VCaP (cell line): ENCODE measurements at regions not wholly inside any gene's neighbourhood (a gene's known extent, or its start where the extent isn't known, plus 50 kb on each side); places are given as distances from the start of the nearest gene placed in this dataset.

ENCODE experiments used
- H3K27ac ChIP-seq: fragments of 450-650 bp; 2 replicates; pipeline ENCODE4 v1.5.1; 2017
- CTCF ChIP-seq: fragments of 450-650 bp; conservative IDR thresholded peaks from 2 replicates; pipeline ENCODE4 v1.5.1; 2017; ENCODE audit warnings: mild to moderate bottlenecking, moderate library complexity

- TF ChIP-seq CTCF, result no peak
- H3K27ac ChIP-seq, result peak overlapping the region; percentile 35
Measured at GRCh38 chr17:43326490-43327275, 72.1 kb upstream of the ARL4D start.

GRCh38 chr17:43324205-43324893, 74.4 kb upstream of the ARL4D start:
- no peak for TF ChIP-seq CTCF
- no peak overlapping the region for H3K27ac ChIP-seq

GRCh38 chr17:43319293-43320124, 79.3 kb upstream of the ARL4D start:
- no peak for TF ChIP-seq CTCF
- H3K27ac ChIP-seq, result no peak overlapping the region

GRCh38 chr17:43316522-43317142, 82.2 kb upstream of the ARL4D start:
- TF ChIP-seq CTCF, result no peak
- H3K27ac ChIP-seq, result no peak overlapping the region

- no peak overlapping the region for H3K27ac ChIP-seq
- no peak for TF ChIP-seq CTCF
Measured at GRCh38 chr17:43315858-43316521, 82.2 kb upstream of the RNU2-1 start.

- no peak for TF ChIP-seq CTCF
- no peak overlapping the region for H3K27ac ChIP-seq
Measured at GRCh38 chr17:43315369-43315768, 81.6 kb upstream of the RNU2-1 start.
